H1 (cell line): ENCODE measurements at regions not wholly inside any gene's neighbourhood (a gene's known extent, or its start where the extent isn't known, plus 50 kb on each side); places are given as distances from the start of the nearest gene placed in this dataset.
A peak's percentile ranks its signal among the peaks of the same experiment; 100 is the strongest.
"Not testable (repeated sequence)": the region's sequence is repeated elsewhere in the genome, so short reads cannot be mapped to it uniquely, and the experiment has no call there.

Experiments
- CTCF ChIA-PET: fragments of 300-600 bp; sonication (Branson Sonifier 250); formaldehyde crosslinking; loops from one replicate; lab custom pipeline; 2021; ENCODE audit not compliant: partially characterized antibody; lab: Charles Lee
- POLR2A ChIA-PET: fragments of 300-600 bp; sonication (Branson Sonifier 250); formaldehyde crosslinking; loops from one replicate; lab custom pipeline; 2021; ENCODE audit warnings: inconsistent platforms; ENCODE audit not compliant: partially characterized antibody; lab: Charles Lee
- DNase-seq, 2 experiments: peaks; one replicate each; pipeline versions ENCODE4 v3.0.0 to v3.0.0-alpha.2; 2010 to 2022; ENCODE audit warnings: low spot score in 2 of 2, low read depth in 1 of 2, mixed read lengths in 1 of 2
- FAIRE-seq: peaks from 2 replicates; lab custom pipeline; 2011; peaks lifted over from hg19 to GRCh38; lab: Jason Lieb, UNC
- H2AFZ ChIP-seq: 2 replicates; pipeline ENCODE4 v1.8.1; 2012; ENCODE audit warnings: low read length, inconsistent platforms
- H2AK5ac ChIP-seq: 2 replicates; pipeline ENCODE4 v1.6.1; 2013; ENCODE audit warnings: low read depth, low read length
- H2BK120ac ChIP-seq: replicated peaks from 2 replicates; pipeline ENCODE3; 2013; ENCODE audit warnings: low read depth, low read length, inconsistent platforms
- H2BK12ac ChIP-seq: 2 replicates; pipeline ENCODE4 v1.6.1; 2013; ENCODE audit warnings: low read depth, low read length
- H2BK15ac ChIP-seq: 2 replicates; pipeline ENCODE4 v1.6.1; 2013; ENCODE audit warnings: low read length
- H2BK20ac ChIP-seq: 2 replicates; pipeline ENCODE4 v1.6.1; 2013; ENCODE audit warnings: low read length
- H2BK5ac ChIP-seq: 2 replicates; pipeline ENCODE4 v1.6.1; 2013; ENCODE audit warnings: low read depth, low read length
- H3K14ac ChIP-seq: 2 replicates; pipeline ENCODE4 v1.6.1; 2013; ENCODE audit warnings: inconsistent platforms; ENCODE audit not compliant: insufficient read length
- H3K18ac ChIP-seq: 2 replicates; pipeline ENCODE4 v1.6.1; 2013; ENCODE audit warnings: low read length; ENCODE audit errors: extremely low read depth
- H3K23ac ChIP-seq: 2 replicates; pipeline ENCODE4 v1.6.1; 2013; ENCODE audit warnings: inconsistent platforms; ENCODE audit not compliant: insufficient read length
- H3K23me2 ChIP-seq: 2 replicates; pipeline ENCODE4 v1.6.1; 2013; ENCODE audit warnings: low read depth, low read length
- H3K27ac ChIP-seq: 2 replicates; pipeline ENCODE4 v1.6.1; 2011; ENCODE audit warnings: low read depth, low read length, inconsistent platforms
- H3K27me3 ChIP-seq, 4 experiments: replicated peaks in 1 of 4; 1 replicate in 1 of 4; 2 replicates in 3 of 4; pipeline versions ENCODE4 v1.6.1 to v1.8.1; 2011 to 2013; ENCODE audit warnings: low read length in 3 of 4, mild to moderate bottlenecking in 3 of 4, inconsistent platforms in 2 of 4, mixed read lengths in 2 of 4, moderate library complexity in 1 of 4; ENCODE audit not compliant: control insufficient read depth in 3 of 4, insufficient read depth in 3 of 4; ENCODE audit errors: extremely low read depth in 1 of 4
- H3K36me3 ChIP-seq, 4 experiments: 2 replicates each; pipeline versions ENCODE4 v1.6.1 to v1.8.1; 2011 to 2013; ENCODE audit warnings: mild to moderate bottlenecking in 4 of 4, low read length in 3 of 4, moderate library complexity in 2 of 4, control low read depth in 1 of 4, inconsistent platforms in 1 of 4; ENCODE audit not compliant: insufficient read depth in 4 of 4, control insufficient read depth in 2 of 4
- H3K4ac ChIP-seq: replicated peaks from 2 replicates; pipeline ENCODE3; 2013; ENCODE audit warnings: low read length, low read depth, mixed read lengths, inconsistent platforms; ENCODE audit not compliant: insufficient read length
- H3K4me1 ChIP-seq, 4 experiments: replicated peaks in 1 of 4; 1 replicate in 1 of 4; 2 replicates in 3 of 4; pipeline versions ENCODE4 v1.6.1 to v1.8.1; 2011 to 2013; ENCODE audit warnings: low read length in 3 of 4, inconsistent platforms in 2 of 4, mixed read lengths in 1 of 4; ENCODE audit not compliant: insufficient read depth in 4 of 4, control insufficient read depth in 3 of 4
- H3K4me2 ChIP-seq, 2 experiments: 2 replicates each; pipeline versions ENCODE4 v1.6.1 to v1.8.1; 2011 to 2013; ENCODE audit warnings: low read depth in 2 of 2, low read length in 2 of 2, control low read depth in 1 of 2, inconsistent platforms in 1 of 2, mild to moderate bottlenecking in 1 of 2; ENCODE audit not compliant: insufficient read depth in 1 of 2
- H3K4me3 ChIP-seq, 4 experiments: fragments of 200-600, 300-600 bp in 1 of 4; sonication (generic), shearing (Covaris generic), sonication (Bioruptor Twin) in 1 of 4; 2 replicates each; pipeline versions ENCODE4 v1.5.1 to v1.8.1; 2011 to 2016; ENCODE audit warnings: low read length in 4 of 4, low read depth in 3 of 4, control low read depth in 2 of 4, inconsistent platforms in 2 of 4, mild to moderate bottlenecking in 2 of 4, mixed read lengths in 1 of 4, moderate library complexity in 1 of 4; ENCODE audit not compliant: insufficient read depth in 2 of 4; ENCODE audit errors: extremely low read depth in 1 of 4
- H3K56ac ChIP-seq: replicated peaks from 2 replicates; pipeline ENCODE3; 2013; ENCODE audit warnings: low read depth, mild to moderate bottlenecking, mixed read lengths, low read length, inconsistent platforms; ENCODE audit not compliant: insufficient read length
- H3K79me1 ChIP-seq: 2 replicates; pipeline ENCODE4 v1.6.1; 2013; ENCODE audit warnings: low read depth, low read length, control low read depth
- H3K79me2 ChIP-seq, 2 experiments: 2 replicates each; pipeline versions ENCODE4 v1.6.1 to v1.8.1; 2012 to 2013; ENCODE audit warnings: low read length in 2 of 2, mild to moderate bottlenecking in 2 of 2, inconsistent platforms in 1 of 2; ENCODE audit not compliant: insufficient read depth in 2 of 2, control insufficient read depth in 1 of 2
- H3K9ac ChIP-seq, 4 experiments: replicated peaks in 1 of 4; 1 replicate in 1 of 4; 2 replicates in 3 of 4; pipeline versions ENCODE4 v1.6.1 to v1.8.1; 2011 to 2013; ENCODE audit warnings: low read depth in 3 of 4, low read length in 3 of 4, control low read depth in 2 of 4, mild to moderate bottlenecking in 2 of 4, moderate library complexity in 2 of 4, inconsistent platforms in 1 of 4; ENCODE audit errors: extremely low read depth in 1 of 4
- H3K9me3 ChIP-seq, 2 experiments: 2 replicates each; pipeline versions ENCODE4 v1.6.1 to v1.8.1; 2012 to 2013; ENCODE audit warnings: mild to moderate bottlenecking in 2 of 2, moderate library complexity in 2 of 2, control low read depth in 1 of 2, inconsistent platforms in 1 of 2, low read depth in 1 of 2, low read length in 1 of 2, mixed read lengths in 1 of 2; ENCODE audit not compliant: insufficient read depth in 2 of 2
- H4K20me1 ChIP-seq, 2 experiments: replicated peaks in 1 of 2; 2 replicates each; pipeline versions ENCODE3 to v1.8.1; 2011 to 2013; ENCODE audit warnings: inconsistent platforms in 2 of 2, low read length in 2 of 2, mild to moderate bottlenecking in 1 of 2; ENCODE audit not compliant: insufficient read depth in 2 of 2, control insufficient read depth in 1 of 2
- H4K5ac ChIP-seq: 2 replicates; pipeline ENCODE4 v1.6.1; 2013; ENCODE audit warnings: low read length, low read depth, mixed read lengths, inconsistent platforms; ENCODE audit not compliant: insufficient read length
- H4K8ac ChIP-seq: 2 replicates; pipeline ENCODE4 v1.8.0; 2013; ENCODE audit warnings: mild to moderate bottlenecking, moderate library complexity, low read length, inconsistent platforms; ENCODE audit not compliant: insufficient read depth; ENCODE audit errors: extremely low read depth
- H4K91ac ChIP-seq: replicated peaks from 2 replicates; pipeline ENCODE3; 2013; ENCODE audit warnings: low read length, mixed read lengths, inconsistent platforms; ENCODE audit not compliant: insufficient read length
- WGBS, 2 experiments: shearing (Covaris generic) in 1 of 2; methylation state at CpG; one replicate each; pipeline versions ENCODE4 v1.1.6 to v1.1.7; 2013 to 2015; ENCODE audit warnings: low lambda C conversion rate in 2 of 2, mixed read lengths in 2 of 2, inconsistent platforms in 1 of 2, low coverage in 1 of 2, missing lambda C conversion rate in 1 of 2; ENCODE audit not compliant: insufficient replicate concordance in 2 of 2, insufficient coverage in 1 of 2, insufficient read length in 1 of 2; ENCODE audit errors: extremely low coverage in 1 of 2, missing lambda C conversion rate in 1 of 2; 5-methylcytosine and 5-hydroxymethylcytosine counted together

DNA sequence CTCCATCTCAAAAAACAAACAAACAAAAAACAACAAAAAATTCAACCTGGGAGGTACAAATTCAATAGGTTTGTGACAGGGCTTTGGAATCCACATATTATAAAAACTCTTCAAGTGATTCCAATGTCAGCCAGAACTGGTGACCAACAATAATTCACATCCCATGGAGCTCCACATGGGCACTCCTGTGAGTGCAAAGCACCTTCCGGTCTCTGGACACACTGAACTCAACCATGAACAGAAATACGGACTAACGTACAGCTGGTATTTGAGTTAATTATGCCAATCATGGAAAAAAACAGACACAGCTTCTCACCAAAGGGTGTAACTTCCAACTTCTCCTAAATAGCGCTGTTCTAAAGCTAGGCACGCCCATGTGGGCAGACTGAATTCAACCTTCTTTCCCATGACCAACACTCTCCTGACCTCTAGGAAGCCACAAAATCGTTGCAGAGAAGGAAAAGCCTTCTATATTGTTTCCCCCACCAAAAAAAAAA lies 62.0 kb upstream of the CDR2 start:
- CTCF ChIA-PET, H3K23me2 ChIP-seq, H2BK20ac ChIP-seq, H2BK12ac ChIP-seq, H3K56ac ChIP-seq, H4K8ac ChIP-seq, H3K23ac ChIP-seq, H2BK120ac ChIP-seq, H4K91ac ChIP-seq, H3K79me2 ChIP-seq, H4K5ac ChIP-seq, H3K36me3 ChIP-seq, H2BK15ac ChIP-seq, H3K14ac ChIP-seq, H3K79me1 ChIP-seq, FAIRE-seq, H3K9ac ChIP-seq, H2AFZ ChIP-seq, H3K27ac ChIP-seq, H3K18ac ChIP-seq, H4K20me1 ChIP-seq, H2AK5ac ChIP-seq, H3K4ac ChIP-seq, H3K27me3 ChIP-seq, H3K4me1 ChIP-seq, H2BK5ac ChIP-seq, H3K9me3 ChIP-seq: not testable (repeated sequence)
- H3K4me2 ChIP-seq = peak overlapping the region in 1 of 2 experiments; percentile 32; a peak in 1 of 4 replicates
- peak in 1 of 2 experiments; percentile 37 for DNase-seq
- WGBS, 2 experiments = 4% methylated on average over 3 of the region's 6 CpGs; no CpG with 5 or more reads in 1 of the 2 experiments
- peak overlapping the region; percentile 57 to 97 (median 65) for H3K4me3 ChIP-seq
- POLR2A ChIA-PET = interaction anchor here (1.4 kb wide), 1 partner anchor 99 kb away, joined by 3 read pairs; no protein-coding TSS in a partner anchor

DNA sequence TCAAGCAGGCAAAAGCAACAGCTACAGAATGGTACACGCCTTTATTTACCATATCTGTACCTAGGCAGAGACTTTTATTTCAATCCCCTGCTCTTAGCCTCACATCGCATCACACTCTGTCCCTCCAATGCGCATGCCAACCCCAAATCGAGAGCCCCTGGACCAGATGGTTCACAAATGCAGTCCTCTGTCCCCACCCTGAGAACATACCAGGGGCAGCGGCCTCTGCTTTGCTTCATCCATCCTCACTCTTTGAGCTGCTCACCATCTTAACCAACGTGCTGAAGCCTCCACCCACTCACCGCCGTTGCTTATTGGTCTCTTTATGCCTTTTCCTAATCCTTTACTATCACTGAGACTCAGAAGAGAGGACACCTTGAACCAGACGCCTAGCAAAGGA lies 56.9 kb upstream of the CDR2 start:
- peaks cover 2 to 11% (median 6%) of the 10 kb centered on the region in 4 experiments; a peak in 5 of 8 replicates for H3K36me3 ChIP-seq
- H3K79me2 ChIP-seq, H3K4me2 ChIP-seq, H3K56ac ChIP-seq, H4K91ac ChIP-seq, H3K4me3 ChIP-seq, H3K9me3 ChIP-seq, H2AFZ ChIP-seq, H3K27ac ChIP-seq, POLR2A ChIA-PET, H2BK12ac ChIP-seq, H4K8ac ChIP-seq, CTCF ChIA-PET, H3K23ac ChIP-seq, H2BK20ac ChIP-seq, H2BK5ac ChIP-seq, H3K18ac ChIP-seq, H2BK15ac ChIP-seq, H3K4me1 ChIP-seq, H2AK5ac ChIP-seq, FAIRE-seq, H3K14ac ChIP-seq, H3K4ac ChIP-seq, H3K23me2 ChIP-seq, H4K20me1 ChIP-seq, H2BK120ac ChIP-seq, H3K9ac ChIP-seq, H3K27me3 ChIP-seq, H3K79me1 ChIP-seq, H4K5ac ChIP-seq: not testable (repeated sequence)
- DNase-seq = peak in 1 of 2 experiments; percentile 39
- WGBS, 2 experiments = 99% methylated on average over 8 of the region's 9 CpGs; no CpG with 5 or more reads in 1 of the 2 experiments
